H9 (cell line): ENCODE measurements at regions not wholly inside any gene's neighbourhood (a gene's known extent, or its start where the extent isn't known, plus 50 kb on each side); places are given as distances from the start of the nearest gene placed in this dataset.

ENCODE experiments used
- DNase-seq: peaks from one replicate; pipeline ENCODE4 v3.0.0-alpha.2; 2017
- H2AFZ ChIP-seq: one replicate; pipeline ENCODE4 v1.6.1; 2013; ENCODE audit warnings: mild to moderate bottlenecking, low read length, control low read depth, moderate library complexity
- H2AK5ac ChIP-seq: 2 replicates; pipeline ENCODE4 v1.6.1; 2013; ENCODE audit warnings: low read length, control low read depth, mixed read lengths; ENCODE audit not compliant: insufficient read length
- H2BK120ac ChIP-seq: one replicate; pipeline ENCODE4 v1.6.1; 2013; ENCODE audit warnings: low read depth, mild to moderate bottlenecking, low read length, control low read depth, inconsistent platforms; ENCODE audit not compliant: poor library complexity, severe bottlenecking
- H2BK12ac ChIP-seq: 2 replicates; pipeline ENCODE4 v1.6.1; 2013; ENCODE audit warnings: low read length, control low read depth, mixed read lengths, low read depth; ENCODE audit not compliant: insufficient read length
- H2BK15ac ChIP-seq: 2 replicates; pipeline ENCODE4 v1.6.1; 2013; ENCODE audit warnings: low read depth, low read length, control low read depth
- H2BK20ac ChIP-seq: one replicate; pipeline ENCODE4 v1.6.1; 2013; ENCODE audit warnings: low read depth, mild to moderate bottlenecking, low read length, control low read depth, inconsistent platforms; ENCODE audit not compliant: poor library complexity, severe bottlenecking
- H2BK5ac ChIP-seq: 2 replicates; pipeline ENCODE4 v1.6.1; 2013; ENCODE audit warnings: low read length, control low read depth, mixed read lengths; ENCODE audit not compliant: insufficient read length
- H3K14ac ChIP-seq: 2 replicates; pipeline ENCODE4 v1.6.1; 2013; ENCODE audit warnings: low read length, control low read depth; ENCODE audit not compliant: insufficient read depth
- H3K18ac ChIP-seq: 2 replicates; pipeline ENCODE4 v1.6.1; 2013; ENCODE audit warnings: low read depth, mild to moderate bottlenecking, mixed read lengths, low read length, control low read depth; ENCODE audit not compliant: insufficient read length
- H3K23ac ChIP-seq: 2 replicates; pipeline ENCODE4 v1.6.1; 2013; ENCODE audit warnings: low read length, control low read depth, mixed read lengths, low read depth; ENCODE audit not compliant: insufficient read length
- H3K23me2 ChIP-seq: 2 replicates; pipeline ENCODE4 v1.6.1; 2013; ENCODE audit warnings: low read depth, mild to moderate bottlenecking, mixed read lengths, low read length, control low read depth; ENCODE audit not compliant: insufficient read length, poor library complexity, severe bottlenecking
- H3K27ac ChIP-seq: 2 replicates; pipeline ENCODE4 v1.5.1; 2013; ENCODE audit warnings: low read length, control low read depth, mixed read lengths, low read depth; ENCODE audit not compliant: insufficient read length
- H3K27me3 ChIP-seq: 2 replicates; pipeline ENCODE4 v1.6.1; 2013; ENCODE audit warnings: low read length, control low read depth, inconsistent platforms; ENCODE audit not compliant: insufficient read depth
- H3K4ac ChIP-seq: 2 replicates; pipeline ENCODE4 v1.6.1; 2013; ENCODE audit warnings: low read depth, mild to moderate bottlenecking, control low read depth, inconsistent platforms, low read length, moderate library complexity
- H3K4me1 ChIP-seq: 2 replicates; pipeline ENCODE4 v1.6.1; 2013; ENCODE audit warnings: low read length, control low read depth, inconsistent platforms; ENCODE audit not compliant: insufficient read depth
- H3K4me2 ChIP-seq: 2 replicates; pipeline ENCODE4 v1.6.1; 2013; ENCODE audit warnings: low read length, control low read depth, mixed read lengths; ENCODE audit not compliant: insufficient read length, insufficient read depth
- H3K56ac ChIP-seq: 2 replicates; pipeline ENCODE4 v1.6.1; 2013; ENCODE audit warnings: low read depth, mild to moderate bottlenecking, mixed read lengths, low read length, control low read depth; ENCODE audit not compliant: insufficient read length
- H3K79me1 ChIP-seq: 2 replicates; pipeline ENCODE4 v1.6.1; 2013; ENCODE audit warnings: low read depth, mild to moderate bottlenecking, moderate library complexity, low read length, control low read depth, inconsistent platforms; ENCODE audit not compliant: insufficient read depth, poor library complexity, severe bottlenecking
- H3K79me2 ChIP-seq: 2 replicates; pipeline ENCODE4 v1.6.1; 2013; ENCODE audit warnings: low read length, control low read depth, inconsistent platforms; ENCODE audit not compliant: insufficient read depth
- H3K9ac ChIP-seq: 2 replicates; pipeline ENCODE4 v1.6.1; 2013; ENCODE audit warnings: low read length, control low read depth, mixed read lengths; ENCODE audit not compliant: insufficient read length; ENCODE audit errors: extremely low read depth
- H3K9me3 ChIP-seq: one replicate; pipeline ENCODE4 v1.6.1; 2013; ENCODE audit warnings: low read depth, low read length, inconsistent platforms; ENCODE audit not compliant: control insufficient read depth
- H3T11ph ChIP-seq: one replicate; pipeline ENCODE4 v1.6.1; 2013; ENCODE audit warnings: mild to moderate bottlenecking, low read length, control low read depth, inconsistent platforms
- H4K20me1 ChIP-seq: one replicate; pipeline ENCODE4 v1.6.1; 2013; ENCODE audit not compliant: control insufficient read depth, insufficient read length, insufficient read depth
- H4K5ac ChIP-seq: 2 replicates; pipeline ENCODE4 v1.6.1; 2013; ENCODE audit warnings: low read depth, mild to moderate bottlenecking, mixed read lengths, low read length, control low read depth; ENCODE audit not compliant: insufficient read length
- H4K8ac ChIP-seq: replicated peaks from 2 replicates; pipeline ENCODE4 v1.6.1; 2013; ENCODE audit warnings: low read length, control low read depth, mixed read lengths, low read depth; ENCODE audit not compliant: insufficient read length
- H4K91ac ChIP-seq: 2 replicates; pipeline ENCODE4 v1.6.1; 2013; ENCODE audit warnings: low read depth, mild to moderate bottlenecking, moderate library complexity, mixed read lengths, low read length, control low read depth; ENCODE audit not compliant: insufficient read length
- H3K27ac Mint-ChIP-seq, 3 experiments: 2 replicates in 2 of 3; 3 replicates in 1 of 3; pipeline ENCODE4 v1.8.0; 2020 to 2021; ENCODE audit warnings: mixed read lengths in 3 of 3, mild to moderate bottlenecking in 1 of 3, moderate library complexity in 1 of 3
- H3K27me3 Mint-ChIP-seq: 2 replicates; pipeline ENCODE4 v1.8.0; 2021; ENCODE audit warnings: low read depth, mild to moderate bottlenecking, moderate library complexity, mixed read lengths
- H3K36me3 Mint-ChIP-seq, 3 experiments: 2 replicates in 2 of 3; 3 replicates in 1 of 3; pipeline ENCODE4 v1.8.0; 2020 to 2021; ENCODE audit warnings: low read depth in 3 of 3, mixed read lengths in 3 of 3; ENCODE audit not compliant: insufficient read depth in 1 of 3
- H3K4me1 Mint-ChIP-seq, 2 experiments: 2 replicates each; pipeline ENCODE4 v1.8.0; 2020; ENCODE audit warnings: mixed read lengths in 2 of 2
- H3K4me3 Mint-ChIP-seq, 2 experiments: 2 replicates in 1 of 2; 3 replicates in 1 of 2; pipeline ENCODE4 v1.8.0; 2020 to 2021; ENCODE audit warnings: mild to moderate bottlenecking in 2 of 2, mixed read lengths in 2 of 2, moderate library complexity in 1 of 2
- H3K9me3 Mint-ChIP-seq, 2 experiments: 2 replicates in 1 of 2; 3 replicates in 1 of 2; pipeline ENCODE4 v1.8.0; 2020; ENCODE audit warnings: mild to moderate bottlenecking in 2 of 2, mixed read lengths in 2 of 2, moderate library complexity in 1 of 2
- WGBS: extraction: QIAGEN DNeasy Blood & Tissue Kit; methylation state at CpG from one replicate; pipeline ENCODE4 v1.1.7; 2013; ENCODE audit warnings: missing lambda C conversion rate, low lambda C conversion rate, mixed read lengths; ENCODE audit not compliant: insufficient read length; ENCODE audit errors: extremely low coverage; 5-methylcytosine and 5-hydroxymethylcytosine counted together
- TF ChIP-seq, protein P1 (sequence below): fragments of 200-600 bp; sonication (generic); conservative IDR thresholded peaks from 3 replicates; pipeline ENCODE4 v1.8.0; 2021; ENCODE audit warnings: antibody characterized with exemption, mild to moderate bottlenecking

DNA sequence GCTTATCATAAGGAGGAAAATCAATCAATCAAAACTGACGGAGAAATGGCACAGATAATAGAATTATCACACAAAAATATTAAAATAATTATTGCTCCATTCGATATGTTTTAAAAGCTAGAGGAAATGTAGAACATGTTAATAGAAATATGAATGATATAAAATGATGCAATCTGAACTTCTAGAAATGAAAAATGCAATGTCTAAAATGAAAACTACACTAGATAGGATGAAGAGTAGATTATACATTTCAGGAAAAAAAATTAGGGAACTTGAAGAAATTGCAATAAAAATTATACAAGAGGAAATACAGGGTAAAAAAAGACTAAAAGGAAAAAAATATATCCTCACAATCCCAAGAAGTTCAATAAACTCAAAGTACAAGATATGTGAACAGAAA lies 80.2 kb upstream of the TP63 start:
- Mint-ChIP-seq H3K36me3 (no peaks in the 10 kb centered on the region), H3K4me3 (no peak overlapping the region), H3K27me3 (no peaks in the 10 kb centered on the region), H3K27ac (no peak overlapping the region), H3K9me3 (peaks cover 3% of the 10 kb centered on the region in 2 experiments; a peak in 2 of 5 replicates), H3K4me1 (no peaks in the 10 kb centered on the region)
- Histone ChIP-seq H3K79me1 (no peaks in the 10 kb centered on the region), H3K9ac (no peak overlapping the region), H2BK15ac (no peak overlapping the region), H3T11ph (no peak overlapping the region), H3K23me2 (no peaks in the 10 kb centered on the region), H3K9me3 (no peaks in the 10 kb centered on the region), H3K4ac (no peak overlapping the region), H3K18ac (no peak overlapping the region), H4K20me1 (no peaks in the 10 kb centered on the region), H3K56ac (no peak overlapping the region), H2AK5ac (no peak overlapping the region), H3K23ac (no peak overlapping the region), H3K14ac (no peak overlapping the region), H2BK20ac (no peak overlapping the region), H4K8ac (no peak overlapping the region), H3K27ac (no peak overlapping the region), H4K5ac (no peak overlapping the region), H4K91ac (no peak overlapping the region), H3K4me1 (no peaks in the 10 kb centered on the region), H3K4me2 (no peak overlapping the region), H2BK12ac (no peak overlapping the region), H2BK120ac (no peak overlapping the region), H3K79me2 (no peaks in the 10 kb centered on the region), H3K27me3 (no peaks in the 10 kb centered on the region), H2BK5ac (no peak overlapping the region), H2AFZ (no peak overlapping the region)
- no CpG with 5 or more reads among the region's 2 CpGs for WGBS
- DNase-seq: no peak
- TF ChIP-seq, protein P1, sequence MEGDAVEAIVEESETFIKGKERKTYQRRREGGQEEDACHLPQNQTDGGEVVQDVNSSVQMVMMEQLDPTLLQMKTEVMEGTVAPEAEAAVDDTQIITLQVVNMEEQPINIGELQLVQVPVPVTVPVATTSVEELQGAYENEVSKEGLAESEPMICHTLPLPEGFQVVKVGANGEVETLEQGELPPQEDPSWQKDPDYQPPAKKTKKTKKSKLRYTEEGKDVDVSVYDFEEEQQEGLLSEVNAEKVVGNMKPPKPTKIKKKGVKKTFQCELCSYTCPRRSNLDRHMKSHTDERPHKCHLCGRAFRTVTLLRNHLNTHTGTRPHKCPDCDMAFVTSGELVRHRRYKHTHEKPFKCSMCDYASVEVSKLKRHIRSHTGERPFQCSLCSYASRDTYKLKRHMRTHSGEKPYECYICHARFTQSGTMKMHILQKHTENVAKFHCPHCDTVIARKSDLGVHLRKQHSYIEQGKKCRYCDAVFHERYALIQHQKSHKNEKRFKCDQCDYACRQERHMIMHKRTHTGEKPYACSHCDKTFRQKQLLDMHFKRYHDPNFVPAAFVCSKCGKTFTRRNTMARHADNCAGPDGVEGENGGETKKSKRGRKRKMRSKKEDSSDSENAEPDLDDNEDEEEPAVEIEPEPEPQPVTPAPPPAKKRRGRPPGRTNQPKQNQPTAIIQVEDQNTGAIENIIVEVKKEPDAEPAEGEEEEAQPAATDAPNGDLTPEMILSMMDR: no peak
